ENCODE measurements at regions not wholly inside any gene's neighbourhood (a gene's known extent, or its start where the extent isn't known, plus 50 kb on each side); places are given as distances from the start of the nearest gene placed in this dataset.

DNA sequence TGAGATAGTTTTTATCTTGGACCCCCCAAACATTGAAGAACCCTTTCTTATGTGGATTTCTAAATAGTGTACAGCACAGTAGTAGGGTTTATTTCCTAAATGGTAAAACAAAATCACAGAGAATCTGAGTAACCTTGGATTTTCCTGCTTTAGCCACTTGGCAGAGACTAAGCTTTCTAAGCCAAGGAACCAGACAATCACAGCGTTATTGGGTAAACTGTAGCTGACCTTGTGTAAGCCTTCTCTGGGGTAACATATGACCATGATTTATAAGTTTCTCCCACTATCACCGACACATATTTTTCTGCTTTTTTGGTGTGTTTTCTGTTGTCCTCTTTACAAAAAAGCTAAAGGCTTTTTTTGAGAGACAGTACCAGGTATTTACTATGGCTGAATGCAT lies 136.3 kb upstream of the PZP start:
- TF ChIP-seq, protein P1, sequence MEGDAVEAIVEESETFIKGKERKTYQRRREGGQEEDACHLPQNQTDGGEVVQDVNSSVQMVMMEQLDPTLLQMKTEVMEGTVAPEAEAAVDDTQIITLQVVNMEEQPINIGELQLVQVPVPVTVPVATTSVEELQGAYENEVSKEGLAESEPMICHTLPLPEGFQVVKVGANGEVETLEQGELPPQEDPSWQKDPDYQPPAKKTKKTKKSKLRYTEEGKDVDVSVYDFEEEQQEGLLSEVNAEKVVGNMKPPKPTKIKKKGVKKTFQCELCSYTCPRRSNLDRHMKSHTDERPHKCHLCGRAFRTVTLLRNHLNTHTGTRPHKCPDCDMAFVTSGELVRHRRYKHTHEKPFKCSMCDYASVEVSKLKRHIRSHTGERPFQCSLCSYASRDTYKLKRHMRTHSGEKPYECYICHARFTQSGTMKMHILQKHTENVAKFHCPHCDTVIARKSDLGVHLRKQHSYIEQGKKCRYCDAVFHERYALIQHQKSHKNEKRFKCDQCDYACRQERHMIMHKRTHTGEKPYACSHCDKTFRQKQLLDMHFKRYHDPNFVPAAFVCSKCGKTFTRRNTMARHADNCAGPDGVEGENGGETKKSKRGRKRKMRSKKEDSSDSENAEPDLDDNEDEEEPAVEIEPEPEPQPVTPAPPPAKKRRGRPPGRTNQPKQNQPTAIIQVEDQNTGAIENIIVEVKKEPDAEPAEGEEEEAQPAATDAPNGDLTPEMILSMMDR (IDR thresholded peaks at IDR 0.05; ENCODE audit: extremely low read depth, low read depth, low read length): no peak
- Histone ChIP-seq H3K9me3 (ENCODE audit: low read depth, low read length) (no peaks in the 10 kb centered on the region), H3K4me2 (ENCODE audit: insufficient read depth, low read length) (no peak overlapping the region), H4K20me1 (ENCODE audit: insufficient read depth, low read length) (no peaks in the 10 kb centered on the region), H3K27me3 (ENCODE audit: insufficient read depth, low read length) (no peaks in the 10 kb centered on the region), H3K4me1 (ENCODE audit: insufficient read depth, low read length) (peaks cover 21% of the 10 kb centered on the region), H3K79me2 (ENCODE audit: insufficient read depth, low read length) (no peaks in the 10 kb centered on the region), H2AFZ (ENCODE audit: low read length) (no peak overlapping the region), H3K4me3 (ENCODE audit: insufficient read depth, low read length) (no peak overlapping the region), H3K36me3 (ENCODE audit: insufficient read depth, low read length) (no peaks in the 10 kb centered on the region), H3K27ac (ENCODE audit: low read depth, low read length) (no peak overlapping the region)
- no peak for DNase-seq (ENCODE audit: insufficient read length, low spot score, missing footprints)

DNA sequence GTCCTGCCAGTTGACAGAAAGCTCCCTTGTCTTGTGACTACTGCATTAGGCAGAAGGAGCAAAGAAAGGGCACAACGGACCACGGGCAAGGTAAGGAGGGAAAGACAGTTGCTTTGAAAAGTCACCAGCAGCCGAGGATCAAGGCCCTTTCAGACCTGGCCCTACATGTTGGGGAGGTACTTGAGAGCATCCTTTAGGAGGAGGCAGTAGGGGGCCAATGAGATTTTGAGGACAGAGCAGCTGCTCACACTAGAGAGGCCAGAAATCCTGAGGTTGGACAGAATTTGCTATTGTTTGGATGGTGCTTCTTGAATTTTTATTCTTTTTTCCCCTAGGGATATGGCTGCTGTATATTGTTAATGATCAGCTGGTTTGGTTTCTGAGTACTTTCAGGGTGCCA lies 135.5 kb upstream of the PZP start:
- no peak for DNase-seq (ENCODE audit: insufficient read length, low spot score, missing footprints)

DNA sequence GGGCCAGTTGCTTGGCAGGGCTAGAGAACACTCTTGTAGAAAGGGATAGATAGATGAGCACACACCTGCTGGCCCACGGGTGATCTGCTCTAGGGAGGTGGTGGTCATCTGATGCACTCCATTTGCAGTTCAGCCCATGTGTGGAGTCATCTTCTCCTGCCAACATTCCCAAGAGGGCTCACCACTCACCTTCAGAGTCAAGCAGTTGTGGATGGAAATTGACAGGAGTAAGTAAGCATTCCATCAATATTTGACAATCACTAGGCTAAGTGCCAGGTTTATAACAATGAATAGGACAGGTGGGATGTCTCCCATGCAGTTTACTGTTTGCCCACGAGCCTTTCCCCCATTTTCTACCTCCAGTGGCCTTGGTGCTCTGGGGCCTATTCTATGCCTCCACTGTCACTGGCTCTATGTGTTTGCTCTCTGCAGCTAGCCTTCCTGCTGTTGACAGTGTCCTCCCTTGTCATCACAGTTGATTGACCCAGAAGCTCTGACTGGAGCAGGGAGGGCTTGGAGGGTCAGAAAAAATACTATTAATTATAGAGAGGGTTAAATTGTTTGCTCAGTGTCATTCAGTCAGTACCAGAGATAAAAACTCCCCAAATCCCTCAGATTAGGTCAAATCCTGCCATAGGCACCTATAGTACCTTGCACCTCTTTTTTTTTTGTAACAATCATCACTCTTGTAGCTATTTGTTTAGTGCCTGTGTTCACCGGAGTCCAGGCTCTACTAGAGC lies 134.6 kb upstream of the PZP start:
- Histone ChIP-seq H3K4me2 (ENCODE audit: insufficient read depth, low read length) (no peak overlapping the region), H3K27ac (ENCODE audit: low read depth, low read length) (no peak overlapping the region), H4K20me1 (ENCODE audit: insufficient read depth, low read length) (no peaks in the 10 kb centered on the region), H3K4me3 (ENCODE audit: insufficient read depth, low read length) (no peak overlapping the region), H3K36me3 (ENCODE audit: insufficient read depth, low read length) (no peaks in the 10 kb centered on the region), H3K79me2 (ENCODE audit: insufficient read depth, low read length) (no peaks in the 10 kb centered on the region), H3K27me3 (ENCODE audit: insufficient read depth, low read length) (no peaks in the 10 kb centered on the region), H2AFZ (ENCODE audit: low read length) (no peak overlapping the region), H3K9me3 (ENCODE audit: low read depth, low read length) (no peaks in the 10 kb centered on the region), H3K4me1 (ENCODE audit: insufficient read depth, low read length) (peaks cover 21% of the 10 kb centered on the region)
- no peak for DNase-seq (ENCODE audit: insufficient read length, low spot score, missing footprints)
- TF ChIP-seq, protein P1 (IDR thresholded peaks at IDR 0.05; ENCODE audit: extremely low read depth, low read depth, low read length): no peak

More for the DNA sequence above, 135.5 kb upstream of the PZP start:
- no peaks in the 10 kb centered on the region for H3K36me3 ChIP-seq (ENCODE audit: insufficient read depth, low read length)
- H3K27me3 ChIP-seq (ENCODE audit: insufficient read depth, low read length): no peaks in the 10 kb centered on the region
- H3K4me3 ChIP-seq (ENCODE audit: insufficient read depth, low read length): no peak overlapping the region
- H3K9me3 ChIP-seq (ENCODE audit: low read depth, low read length): no peaks in the 10 kb centered on the region
- H4K20me1 ChIP-seq (ENCODE audit: insufficient read depth, low read length): no peaks in the 10 kb centered on the region
- H3K4me2 ChIP-seq (ENCODE audit: insufficient read depth, low read length): no peak overlapping the region
- peaks cover 21% of the 10 kb centered on the region for H3K4me1 ChIP-seq (ENCODE audit: insufficient read depth, low read length)
- H3K79me2 ChIP-seq (ENCODE audit: insufficient read depth, low read length): no peaks in the 10 kb centered on the region
- no peak overlapping the region for H3K27ac ChIP-seq (ENCODE audit: low read depth, low read length)
- TF ChIP-seq, protein P1 (IDR thresholded peaks at IDR 0.05; ENCODE audit: extremely low read depth, low read depth, low read length): no peak
- no peak overlapping the region for H2AFZ ChIP-seq (ENCODE audit: low read length)

DNA sequence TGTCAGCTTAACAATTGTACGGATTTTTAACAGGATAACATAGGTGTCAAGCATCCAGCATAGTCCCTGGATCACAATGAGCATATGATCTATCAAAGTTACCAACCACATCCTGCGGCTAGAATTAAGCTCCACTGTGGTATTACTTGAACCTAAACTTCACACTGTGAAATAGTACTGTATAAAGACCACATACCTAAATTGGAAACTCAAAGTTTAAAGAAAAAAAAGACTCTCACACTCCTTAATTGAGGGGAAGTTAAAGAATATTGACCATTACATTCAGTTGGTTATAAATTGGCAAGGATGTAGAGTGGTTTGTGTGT lies 133.0 kb upstream of the PZP start:
- H3K9me3 ChIP-seq (ENCODE audit: low read depth, low read length): no peaks in the 10 kb centered on the region
- no peaks in the 10 kb centered on the region for H3K36me3 ChIP-seq (ENCODE audit: insufficient read depth, low read length)
- no peaks in the 10 kb centered on the region for H3K27me3 ChIP-seq (ENCODE audit: insufficient read depth, low read length)
- no peak overlapping the region for H3K4me3 ChIP-seq (ENCODE audit: insufficient read depth, low read length)
- no peaks in the 10 kb centered on the region for H3K79me2 ChIP-seq (ENCODE audit: insufficient read depth, low read length)
- DNase-seq (ENCODE audit: insufficient read length, low spot score, missing footprints): no peak
- H3K27ac ChIP-seq (ENCODE audit: low read depth, low read length): peak overlapping the region; percentile 11
- H3K4me1 ChIP-seq (ENCODE audit: insufficient read depth, low read length): peaks cover 10% of the 10 kb centered on the region
- H2AFZ ChIP-seq (ENCODE audit: low read length): no peak overlapping the region
- H3K4me2 ChIP-seq (ENCODE audit: insufficient read depth, low read length): no peak overlapping the region
- no peaks in the 10 kb centered on the region for H4K20me1 ChIP-seq (ENCODE audit: insufficient read depth, low read length)
- TF ChIP-seq, protein P1 (IDR thresholded peaks at IDR 0.05; ENCODE audit: extremely low read depth, low read depth, low read length): no peak

Measured in osteoblast (primary cell).